Lower lobe of right lung (tissue), 2 donors: ENCODE measurements at regions not wholly inside any gene's neighbourhood (a gene's known extent, or its start where the extent isn't known, plus 50 kb on each side); places are given as distances from the start of the nearest gene placed in this dataset.

ENCODE experiments used
- ATAC-seq, 2 donors: fragments of 200-7000 bp; cut with Tn5 transposase; one replicate each; pipeline ENCODE4 v1.9.1; 2020 to 2022; ENCODE audit warnings: mild to moderate bottlenecking in 2 of 2, moderate library complexity in 2 of 2
- DNase-seq: peaks from one replicate; pipeline ENCODE4 v3.0.0-alpha.2; 2020
- H3K27ac ChIP-seq: fragments of 200-600 bp; one replicate; pipeline ENCODE4 v1.8.0; 2022
- H3K27me3 ChIP-seq: fragments of 200-600 bp; one replicate; pipeline ENCODE4 v1.8.0; 2022; ENCODE audit warnings: low read depth
- H3K36me3 ChIP-seq: fragments of 200-600 bp; one replicate; pipeline ENCODE4 v1.8.0; 2022; ENCODE audit warnings: mild to moderate bottlenecking
- H3K4me1 ChIP-seq: fragments of 200-600 bp; one replicate; pipeline ENCODE4 v1.8.0; 2022
- H3K4me3 ChIP-seq: fragments of 200-600 bp; one replicate; pipeline ENCODE4 v1.8.0; 2022; ENCODE audit warnings: mild to moderate bottlenecking
- H3K9me3 ChIP-seq: fragments of 200-600 bp; one replicate; pipeline ENCODE4 v1.8.0; 2022
- intact Hi-C: fragments of 100-400 bp; cut with DNase I; formaldehyde crosslinking; loops from one replicate; pipeline ENCODE4 v1.11.0; 2022
- TF ChIP-seq, protein P1 (sequence below): fragments of 200-600 bp; IDR thresholded peaks from one replicate; pipeline ENCODE4 v1.8.0; 2022; ENCODE audit warnings: antibody characterized with exemption, mild to moderate bottlenecking
- donor health status: DM: no; HTN: yes; CAD: no; lungs with severe emphysema.

GRCh38 chrX:44723426-44723825 lies 120.4 kb upstream of the DUSP21 start:
- DNase-seq (no peak), ATAC-seq (no peak)
- Histone ChIP-seq H3K27me3 (no peaks in the 10 kb centered on the region), H3K4me3 (no peak overlapping the region), H3K9me3 (no peaks in the 10 kb centered on the region), H3K4me1 (no peaks in the 10 kb centered on the region), H3K36me3 (no peaks in the 10 kb centered on the region), H3K27ac (no peak overlapping the region)
- intact Hi-C loops = no loop called here
- TF ChIP-seq, protein P1, sequence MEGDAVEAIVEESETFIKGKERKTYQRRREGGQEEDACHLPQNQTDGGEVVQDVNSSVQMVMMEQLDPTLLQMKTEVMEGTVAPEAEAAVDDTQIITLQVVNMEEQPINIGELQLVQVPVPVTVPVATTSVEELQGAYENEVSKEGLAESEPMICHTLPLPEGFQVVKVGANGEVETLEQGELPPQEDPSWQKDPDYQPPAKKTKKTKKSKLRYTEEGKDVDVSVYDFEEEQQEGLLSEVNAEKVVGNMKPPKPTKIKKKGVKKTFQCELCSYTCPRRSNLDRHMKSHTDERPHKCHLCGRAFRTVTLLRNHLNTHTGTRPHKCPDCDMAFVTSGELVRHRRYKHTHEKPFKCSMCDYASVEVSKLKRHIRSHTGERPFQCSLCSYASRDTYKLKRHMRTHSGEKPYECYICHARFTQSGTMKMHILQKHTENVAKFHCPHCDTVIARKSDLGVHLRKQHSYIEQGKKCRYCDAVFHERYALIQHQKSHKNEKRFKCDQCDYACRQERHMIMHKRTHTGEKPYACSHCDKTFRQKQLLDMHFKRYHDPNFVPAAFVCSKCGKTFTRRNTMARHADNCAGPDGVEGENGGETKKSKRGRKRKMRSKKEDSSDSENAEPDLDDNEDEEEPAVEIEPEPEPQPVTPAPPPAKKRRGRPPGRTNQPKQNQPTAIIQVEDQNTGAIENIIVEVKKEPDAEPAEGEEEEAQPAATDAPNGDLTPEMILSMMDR = no peak

- Histone ChIP-seq H3K9me3 (no peaks in the 10 kb centered on the region), H3K4me1 (no peaks in the 10 kb centered on the region), H3K27me3 (no peaks in the 10 kb centered on the region), H3K36me3 (no peaks in the 10 kb centered on the region), H3K27ac (no peak overlapping the region), H3K4me3 (no peak overlapping the region)
- DNase-seq = no peak
- TF ChIP-seq, protein P1 = no peak
- intact Hi-C loops = no loop called here
- ATAC-seq = no peak
Observed at GRCh38 chrX:44708470-44708869, 135.4 kb upstream of the DUSP21 start.

GRCh38 chrX:44705817-44706551 lies 137.8 kb upstream of the DUSP21 start:
- no peak for DNase-seq
- H3K36me3 ChIP-seq = no peaks in the 10 kb centered on the region
- ATAC-seq = no peak
- H3K9me3 ChIP-seq = no peaks in the 10 kb centered on the region
- TF ChIP-seq, protein P1 = no peak
- no peak overlapping the region for H3K27ac ChIP-seq
- no peaks in the 10 kb centered on the region for H3K4me1 ChIP-seq
- intact Hi-C loops = no loop called here
- H3K27me3 ChIP-seq = no peaks in the 10 kb centered on the region
- H3K4me3 ChIP-seq = no peak overlapping the region

GRCh38 chrX:44698357-44698756 lies 145.5 kb upstream of the DUSP21 start:
- Histone ChIP-seq H3K4me1 (no peaks in the 10 kb centered on the region), H3K4me3 (no peak overlapping the region), H3K9me3 (no peaks in the 10 kb centered on the region), H3K36me3 (no peaks in the 10 kb centered on the region), H3K27me3 (no peaks in the 10 kb centered on the region), H3K27ac (no peak overlapping the region)
- DNase-seq (no peak), ATAC-seq (no peak)
- intact Hi-C loops = no loop called here
- TF ChIP-seq, protein P1 = no peak

DNA sequence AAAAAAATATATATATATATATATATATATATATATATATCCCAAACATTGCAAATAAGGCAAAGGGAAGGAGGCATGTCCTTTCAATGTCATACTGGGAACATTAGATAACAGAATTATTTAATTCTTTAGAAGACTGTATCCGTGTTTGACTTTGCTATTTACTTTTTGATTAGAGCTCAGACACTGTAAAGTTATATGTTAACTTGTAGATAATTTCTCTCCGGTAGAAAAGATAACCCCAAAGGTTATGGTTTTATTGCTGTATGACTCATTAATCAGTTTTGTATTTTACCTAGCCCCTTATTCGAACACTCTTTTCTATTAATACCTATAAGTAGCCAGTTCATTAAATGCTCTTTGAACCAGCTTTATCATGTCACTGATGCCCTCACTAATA lies 150.6 kb upstream of the DUSP21 start:
- DNase-seq (no peak), ATAC-seq (no peak)
- Histone ChIP-seq H3K36me3 (no peaks in the 10 kb centered on the region), H3K4me3 (no peak overlapping the region), H3K4me1 (no peaks in the 10 kb centered on the region), H3K9me3 (no peaks in the 10 kb centered on the region), H3K27ac (no peak overlapping the region), H3K27me3 (no peaks in the 10 kb centered on the region)
- TF ChIP-seq, protein P1 = no peak
- intact Hi-C loops = no loop called here
